A673 (cell line): ENCODE measurements at regions not wholly inside any gene's neighbourhood (a gene's known extent, or its start where the extent isn't known, plus 50 kb on each side); places are given as distances from the start of the nearest gene placed in this dataset.

Experiments
- BruUV-seq: library from RNA; stranded (reverse); fragments of 400-500 nt; replicated peaks from 2 replicates; lab custom pipeline; 2021; lab: Mats Ljungman, UMichigan
- CTCF ChIA-PET: fragments of 300-600 bp; sonication (Branson Sonifier 250); formaldehyde crosslinking; loops from one replicate; lab custom pipeline; 2022; ENCODE audit warnings: antibody characterized with exemption; lab: Charles Lee
- POLR2A ChIA-PET: fragments of 300-600 bp; sonication (Branson Sonifier 250); formaldehyde crosslinking; loops from one replicate; lab custom pipeline; 2022; ENCODE audit warnings: antibody characterized with exemption; ENCODE audit not compliant: low non-redundant PET; lab: Charles Lee
- DNase-seq: peaks from one replicate; pipeline ENCODE4 v3.0.0-alpha.2; 2015; ENCODE audit warnings: low spot score
- H3K27ac ChIP-seq: fragments of 200-600 bp; sonication (generic); 2 replicates; pipeline ENCODE4 v1.5.1; 2016; ENCODE audit warnings: mixed run types, low read depth, mild to moderate bottlenecking, mixed read lengths, antibody characterized with exemption, low read length; ENCODE audit not compliant: poor library complexity, severe bottlenecking
- H3K27me3 ChIP-seq: fragments of 200-600 bp; sonication (generic); replicated peaks from 2 replicates; pipeline ENCODE4 v1.6.1; 2017; ENCODE audit warnings: mixed run types, low read depth, mild to moderate bottlenecking, mixed read lengths, antibody characterized with exemption, low read length; ENCODE audit not compliant: insufficient read depth, poor library complexity
- H3K36me3 ChIP-seq: fragments of 200-600 bp; sonication (generic); 2 replicates; pipeline ENCODE4 v1.6.1; 2016; ENCODE audit warnings: mixed run types, mild to moderate bottlenecking, mixed read lengths, antibody characterized with exemption, low read length; ENCODE audit not compliant: insufficient read depth, poor library complexity, severe bottlenecking
- H3K4me1 ChIP-seq: fragments of 200-600 bp; sonication (generic); 2 replicates; pipeline ENCODE4 v1.6.1; 2017; ENCODE audit warnings: mixed run types, mild to moderate bottlenecking, mixed read lengths, antibody characterized with exemption, low read length; ENCODE audit not compliant: insufficient read depth, poor library complexity, severe bottlenecking
- H3K4me3 ChIP-seq: fragments of 200-600 bp; sonication (generic); 2 replicates; pipeline ENCODE4 v1.5.1; 2016; ENCODE audit warnings: low read depth, mixed run types, mild to moderate bottlenecking, mixed read lengths, low read length; ENCODE audit not compliant: poor library complexity, severe bottlenecking
- H3K9me3 ChIP-seq: fragments of 200-600 bp; sonication (generic); 2 replicates; pipeline ENCODE4 v1.6.1; 2016; ENCODE audit warnings: mixed run types, low read depth, mild to moderate bottlenecking, mixed read lengths, antibody characterized with exemption, low read length; ENCODE audit not compliant: poor library complexity, severe bottlenecking
- CTCF ChIP-seq: fragments of 300-800, 200-600 bp; sonication (generic); conservative IDR thresholded peaks from 2 replicates; pipeline ENCODE4 v1.5.1; 2017; ENCODE audit warnings: low read depth, mild to moderate bottlenecking, antibody characterized with exemption, low read length, moderate library complexity, mixed read lengths
- EZH2 ChIP-seq: fragments of 200-600 bp; sonication (generic); IDR thresholded peaks from 2 replicates; pipeline ENCODE4 v1.6.1; 2017; ENCODE audit warnings: borderline replicate concordance, low read depth, mild to moderate bottlenecking, mixed read lengths, antibody characterized with exemption, low read length; ENCODE audit not compliant: poor library complexity, severe bottlenecking
- intact Hi-C: fragments of 100-400 bp; cut with micrococcal nuclease; formaldehyde crosslinking; loops from one replicate; pipeline ENCODE4 v1.10.0; 2022; ENCODE audit not compliant: unreplicated experiment

GRCh38 chr6:48194596-48195295 is 83.7 kb upstream of the PTCHD4 start:
- ChIA-PET POLR2A (no interaction called here), CTCF (no interaction called here)
- Histone ChIP-seq H3K4me1 (no peaks in the 10 kb centered on the region), H3K4me3 (no peak overlapping the region), H3K27ac (no peak overlapping the region), H3K27me3 (no peaks in the 10 kb centered on the region), H3K9me3 (no peaks in the 10 kb centered on the region), H3K36me3 (no peaks in the 10 kb centered on the region)
- no peak for DNase-seq
- intact Hi-C loops, result no loop called here
- no peak for TF ChIP-seq EZH2
- no peak for TF ChIP-seq CTCF
- no TSS peak for BruUV-seq

GRCh38 chr6:48188158-48188557 is 77.2 kb upstream of the PTCHD4 start:
- POLR2A ChIA-PET, result no interaction called here
- H3K4me1 ChIP-seq, result no peaks in the 10 kb centered on the region
- no peak overlapping the region for H3K27ac ChIP-seq
- TF ChIP-seq CTCF (no peak), EZH2 (no peak)
- DNase-seq, result no peak
- no peaks in the 10 kb centered on the region for H3K36me3 ChIP-seq
- H3K27me3 ChIP-seq, result no peaks in the 10 kb centered on the region
- no peaks in the 10 kb centered on the region for H3K9me3 ChIP-seq
- CTCF ChIA-PET, result no interaction called here
- BruUV-seq, result no TSS peak
- intact Hi-C loops, result no loop called here
- H3K4me3 ChIP-seq, result no peak overlapping the region

GRCh38 chr6:48186746-48187145 is 75.7 kb upstream of the PTCHD4 start:
- no peak for DNase-seq
- TF ChIP-seq CTCF (no peak), EZH2 (no peak)
- H3K27me3 ChIP-seq, result no peaks in the 10 kb centered on the region
- intact Hi-C loops, result no loop called here
- no peak overlapping the region for H3K4me3 ChIP-seq
- BruUV-seq, result no TSS peak
- no peaks in the 10 kb centered on the region for H3K4me1 ChIP-seq
- H3K36me3 ChIP-seq, result no peaks in the 10 kb centered on the region
- no peaks in the 10 kb centered on the region for H3K9me3 ChIP-seq
- CTCF ChIA-PET, result no interaction called here
- no peak overlapping the region for H3K27ac ChIP-seq
- POLR2A ChIA-PET, result no interaction called here
